ENCODE measurements at regions not wholly inside any gene's neighbourhood (a gene's known extent, or its start where the extent isn't known, plus 50 kb on each side); places are given as distances from the start of the nearest gene placed in this dataset.

DNA sequence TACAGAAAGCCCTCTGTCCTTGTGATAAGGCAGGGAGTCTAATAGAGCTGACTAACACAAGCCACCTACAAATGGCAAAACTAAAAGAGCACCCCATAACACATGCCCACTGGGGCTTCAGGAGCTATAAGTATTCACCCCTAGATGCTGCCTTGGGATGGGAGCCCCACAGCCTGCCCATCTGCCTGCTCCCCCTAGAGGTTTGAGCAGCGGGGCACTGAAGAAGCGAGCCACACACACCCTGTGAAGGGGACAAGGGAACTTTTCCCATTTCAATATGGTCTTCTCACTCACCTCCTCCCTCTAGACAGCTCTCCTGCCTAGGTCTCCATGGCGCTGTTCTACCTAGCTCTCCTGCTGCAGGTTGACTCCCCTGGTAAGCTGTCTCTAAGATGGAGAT is 261.0 kb downstream of the SHQ1 start:
- Histone ChIP-seq H3K36me3 (ENCODE audit: control insufficient read depth, insufficient read depth, low read length) (no peaks in the 10 kb centered on the region), H3K9me3 (ENCODE audit: control insufficient read depth, insufficient read depth, low read length) (no peaks in the 10 kb centered on the region), H3K4me3 (ENCODE audit: low read depth, low read length) (no peak overlapping the region), H3K27ac (ENCODE audit: low read depth, low read length) (no peak overlapping the region), H3K27me3 (ENCODE audit: control insufficient read depth, insufficient read depth, low read length) (peaks cover 2% of the 10 kb centered on the region), H3K4me1 (ENCODE audit: control insufficient read depth, insufficient read depth, low read length) (peaks cover 25% of the 10 kb centered on the region)
- no peak for DNase-seq (ENCODE audit: low read depth in 4 of 6, low spot score in 6 of 6)
- WGBS (ENCODE audit: insufficient coverage) = 100% methylated on average over 2 of the region's 3 CpGs

DNA sequence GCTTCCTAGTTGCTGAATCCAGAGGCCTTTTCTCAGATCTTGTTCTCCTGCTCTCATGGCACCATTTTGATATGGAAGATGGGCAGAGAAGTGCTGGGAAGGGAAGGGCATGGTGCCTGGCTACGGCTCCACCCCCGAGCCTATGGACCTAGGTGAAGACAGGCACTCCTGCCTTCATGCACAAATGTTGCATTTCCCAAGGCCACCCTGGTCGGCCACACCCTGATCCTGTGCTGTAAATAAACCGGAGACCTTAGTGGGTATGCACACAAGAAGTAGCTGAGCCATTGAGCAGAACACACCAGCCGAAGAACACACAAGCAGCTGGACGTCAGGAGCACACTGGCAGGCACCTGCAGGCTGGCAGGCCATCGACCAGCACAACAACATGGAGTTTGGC is 261.6 kb downstream of the SHQ1 start:
- Histone ChIP-seq H3K9me3 (ENCODE audit: control insufficient read depth, insufficient read depth, low read length) (no peaks in the 10 kb centered on the region), H3K27ac (ENCODE audit: low read depth, low read length) (no peak overlapping the region), H3K27me3 (ENCODE audit: control insufficient read depth, insufficient read depth, low read length) (peaks cover 2% of the 10 kb centered on the region), H3K4me1 (ENCODE audit: control insufficient read depth, insufficient read depth, low read length) (peaks cover 25% of the 10 kb centered on the region), H3K4me3 (ENCODE audit: low read depth, low read length) (no peak overlapping the region), H3K36me3 (ENCODE audit: control insufficient read depth, insufficient read depth, low read length) (no peaks in the 10 kb centered on the region)
- 90% methylated on average over 7 of the region's 7 CpGs for WGBS (ENCODE audit: insufficient coverage)
- no peak for DNase-seq (ENCODE audit: low read depth in 4 of 6, low spot score in 6 of 6)

DNA sequence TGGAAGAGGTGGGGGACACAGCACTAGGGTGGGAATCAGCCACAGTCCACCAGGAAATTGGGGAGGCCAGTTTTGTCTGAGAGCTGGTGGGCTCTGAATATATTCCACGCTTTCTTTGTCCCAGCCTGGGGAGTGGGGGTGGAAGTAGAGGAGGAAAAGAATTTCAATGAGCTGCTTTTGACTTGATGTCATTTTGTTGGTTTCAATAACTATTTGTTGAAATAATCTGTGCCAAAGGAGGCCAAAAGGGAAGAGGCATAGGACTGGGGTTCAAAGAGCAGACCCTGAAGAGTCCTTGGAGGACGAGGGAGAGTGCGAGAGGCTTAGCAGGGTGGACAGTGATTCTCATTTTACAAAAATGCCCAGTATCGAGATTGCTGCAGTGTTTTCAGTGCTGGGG is 262.3 kb downstream of the SHQ1 start:
- H3K27me3 ChIP-seq (ENCODE audit: control insufficient read depth, insufficient read depth, low read length) = peaks cover 2% of the 10 kb centered on the region
- no peak overlapping the region for H3K27ac ChIP-seq (ENCODE audit: low read depth, low read length)
- WGBS (ENCODE audit: insufficient coverage) = 84% methylated on average over 3 of the region's 4 CpGs
- H3K36me3 ChIP-seq (ENCODE audit: control insufficient read depth, insufficient read depth, low read length) = no peaks in the 10 kb centered on the region
- H3K4me1 ChIP-seq (ENCODE audit: control insufficient read depth, insufficient read depth, low read length) = peaks cover 17% of the 10 kb centered on the region
- H3K9me3 ChIP-seq (ENCODE audit: control insufficient read depth, insufficient read depth, low read length) = no peaks in the 10 kb centered on the region
- no peak overlapping the region for H3K4me3 ChIP-seq (ENCODE audit: low read depth, low read length)
- no peak for DNase-seq (ENCODE audit: low read depth in 4 of 6, low spot score in 6 of 6)

DNA sequence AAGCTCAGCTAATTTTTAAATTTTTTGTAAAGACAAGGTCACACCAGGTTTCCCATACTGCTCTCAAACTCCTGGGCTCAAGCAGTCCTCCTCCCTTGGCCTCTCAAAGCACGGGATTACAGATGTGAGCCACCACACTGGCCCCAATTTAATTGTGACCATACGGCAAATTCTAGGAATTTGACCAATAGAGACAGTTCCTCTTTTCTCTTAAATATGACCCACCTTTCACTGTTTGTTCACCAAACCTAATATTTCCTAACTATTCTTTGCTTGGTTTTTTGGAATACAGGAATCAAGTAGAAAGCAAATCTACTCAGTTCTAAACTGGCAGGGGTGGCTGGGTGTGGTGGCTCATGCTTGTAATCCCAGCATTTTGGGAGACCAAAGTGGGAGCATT is 264.0 kb downstream of the SHQ1 start:
- 100% methylated on average over 2 of the region's 2 CpGs for WGBS (ENCODE audit: insufficient coverage)
- H3K9me3 ChIP-seq (ENCODE audit: control insufficient read depth, insufficient read depth, low read length) = no peaks in the 10 kb centered on the region
- no peak overlapping the region for H3K27ac ChIP-seq (ENCODE audit: low read depth, low read length)
- H3K27me3 ChIP-seq (ENCODE audit: control insufficient read depth, insufficient read depth, low read length) = no peaks in the 10 kb centered on the region
- H3K4me3 ChIP-seq (ENCODE audit: low read depth, low read length) = no peak overlapping the region
- peaks cover 12% of the 10 kb centered on the region for H3K4me1 ChIP-seq (ENCODE audit: control insufficient read depth, insufficient read depth, low read length)
- H3K36me3 ChIP-seq (ENCODE audit: control insufficient read depth, insufficient read depth, low read length) = no peaks in the 10 kb centered on the region
- DNase-seq (ENCODE audit: low read depth in 4 of 6, low spot score in 6 of 6) = no peak

DNA sequence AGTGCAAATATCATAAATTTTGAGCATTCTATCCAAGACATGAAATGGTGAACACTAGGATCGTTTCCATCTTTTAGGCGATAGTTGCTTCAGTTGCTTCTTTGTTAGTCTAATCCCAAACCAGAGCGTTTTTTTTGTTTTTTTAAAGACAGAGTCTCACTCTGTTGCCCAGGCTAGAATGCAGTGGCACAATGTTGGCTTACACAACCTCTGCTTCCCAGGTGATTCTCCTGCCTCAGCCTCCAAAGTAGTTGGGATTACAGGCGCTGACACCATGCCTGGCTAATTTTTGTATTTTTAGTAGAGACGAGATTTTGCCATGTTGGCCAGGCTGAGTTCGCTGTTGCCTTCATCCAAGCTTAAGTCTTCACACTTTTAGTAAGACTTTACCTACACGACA is 265.3 kb downstream of the SHQ1 start:
- no peak overlapping the region for H3K27ac ChIP-seq (ENCODE audit: low read depth, low read length)
- H3K4me1 ChIP-seq (ENCODE audit: control insufficient read depth, insufficient read depth, low read length) = peaks cover 12% of the 10 kb centered on the region
- no peak for DNase-seq (ENCODE audit: low read depth in 4 of 6, low spot score in 6 of 6)
- no peaks in the 10 kb centered on the region for H3K9me3 ChIP-seq (ENCODE audit: control insufficient read depth, insufficient read depth, low read length)
- H3K27me3 ChIP-seq (ENCODE audit: control insufficient read depth, insufficient read depth, low read length) = no peaks in the 10 kb centered on the region
- no peaks in the 10 kb centered on the region for H3K36me3 ChIP-seq (ENCODE audit: control insufficient read depth, insufficient read depth, low read length)
- H3K4me3 ChIP-seq (ENCODE audit: low read depth, low read length) = no peak overlapping the region
- 89% methylated on average over 5 of the region's 7 CpGs for WGBS (ENCODE audit: insufficient coverage)

DNA sequence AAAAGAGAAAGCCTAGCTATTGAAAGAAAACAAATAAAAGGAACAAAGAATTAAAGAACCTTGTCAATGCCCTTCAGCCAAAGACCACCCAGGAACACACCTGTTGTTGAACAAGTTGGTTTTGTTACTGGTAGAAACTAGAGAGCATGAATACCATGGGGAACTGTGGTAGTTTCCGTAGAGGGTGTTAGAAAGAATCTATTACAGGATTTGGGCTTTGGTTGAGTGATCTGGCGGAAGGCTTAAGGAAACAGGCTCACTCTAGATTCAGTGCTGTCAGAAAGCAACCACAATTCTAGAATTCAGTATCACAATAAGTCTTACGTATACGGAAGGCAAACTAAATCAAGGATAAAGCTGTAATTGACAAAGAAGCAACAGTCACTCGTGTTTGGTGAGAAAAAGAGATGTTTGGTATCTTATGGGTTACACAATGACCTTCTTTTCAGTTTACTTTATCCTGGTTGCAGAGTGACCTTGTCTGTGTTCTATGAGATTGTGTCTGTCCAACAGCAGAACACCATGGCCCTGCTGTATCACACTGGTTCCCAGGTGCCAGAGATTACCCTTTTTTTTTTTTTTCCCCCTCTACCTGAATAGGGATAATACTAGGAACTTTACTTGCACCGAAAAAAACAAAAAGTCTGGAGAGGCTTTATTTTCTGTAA is 265.9 kb downstream of the SHQ1 start:
- WGBS (ENCODE audit: insufficient coverage) = 31% methylated on average over 2 of the region's 6 CpGs

DNA sequence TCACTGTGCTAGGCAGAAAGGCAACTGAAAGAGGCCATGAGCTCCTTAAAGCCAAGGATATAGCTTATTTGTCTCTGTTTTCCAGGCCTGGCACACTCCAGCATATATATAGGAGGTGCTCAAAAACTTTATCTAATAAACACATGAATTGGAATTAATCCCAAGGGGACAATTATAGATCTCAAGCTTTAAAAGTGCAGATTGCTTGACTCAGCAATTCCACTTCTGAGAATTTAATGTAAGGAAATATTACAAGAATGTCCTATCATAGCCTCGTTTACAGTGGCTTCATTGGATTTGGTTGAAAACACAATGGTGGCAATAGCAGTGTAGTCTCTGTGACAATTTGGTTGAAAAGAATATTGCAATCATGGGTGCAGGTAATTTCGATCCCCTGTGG is 267.3 kb downstream of the SHQ1 start:
- WGBS (ENCODE audit: insufficient coverage) = no CpG with 5 or more reads among the region's 2 CpGs

More for the DNA sequence above, 265.9 kb downstream of the SHQ1 start:
- no peak overlapping the region for H3K4me3 ChIP-seq (ENCODE audit: low read depth, low read length)
- H3K4me1 ChIP-seq (ENCODE audit: control insufficient read depth, insufficient read depth, low read length) = peaks cover 7% of the 10 kb centered on the region
- H3K9me3 ChIP-seq (ENCODE audit: control insufficient read depth, insufficient read depth, low read length) = no peaks in the 10 kb centered on the region
- no peaks in the 10 kb centered on the region for H3K36me3 ChIP-seq (ENCODE audit: control insufficient read depth, insufficient read depth, low read length)
- DNase-seq (ENCODE audit: low read depth in 4 of 6, low spot score in 6 of 6) = peak in 1 of 6 donors; percentile 31
- H3K27me3 ChIP-seq (ENCODE audit: control insufficient read depth, insufficient read depth, low read length) = no peaks in the 10 kb centered on the region
- H3K27ac ChIP-seq (ENCODE audit: low read depth, low read length) = no peak overlapping the region

DNA sequence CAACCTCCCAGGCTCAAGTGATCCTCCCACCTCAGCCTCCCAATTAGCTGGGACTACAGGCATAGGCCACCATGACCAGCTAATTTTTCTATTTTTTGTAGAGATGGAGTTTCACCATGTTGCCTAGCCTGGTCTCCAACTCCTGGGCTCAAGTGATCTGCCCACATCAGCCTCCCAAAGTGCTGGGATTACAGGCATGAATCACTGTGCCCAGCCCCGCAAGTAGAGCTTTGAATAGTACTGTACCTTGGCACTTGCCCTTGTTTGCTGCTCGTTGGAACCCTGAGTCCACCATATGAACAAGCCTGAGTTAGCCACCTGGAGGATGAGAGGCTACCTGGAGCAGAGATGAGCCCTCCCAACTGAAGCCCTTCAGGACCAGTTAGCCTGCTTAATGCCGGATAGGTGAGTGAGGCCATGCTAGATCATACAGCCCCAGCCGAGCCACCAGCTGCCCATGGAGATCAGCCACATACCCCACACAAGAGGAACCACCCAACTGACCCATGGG is 267.9 kb downstream of the SHQ1 start:
- no peak for DNase-seq (ENCODE audit: low read depth in 4 of 6, low spot score in 6 of 6)
- H3K4me3 ChIP-seq (ENCODE audit: low read depth, low read length) = no peak overlapping the region
- H3K27me3 ChIP-seq (ENCODE audit: control insufficient read depth, insufficient read depth, low read length) = no peaks in the 10 kb centered on the region
- no peak overlapping the region for H3K27ac ChIP-seq (ENCODE audit: low read depth, low read length)
- WGBS (ENCODE audit: insufficient coverage) = 100% methylated on average over 2 of the region's 4 CpGs
- no peaks in the 10 kb centered on the region for H3K36me3 ChIP-seq (ENCODE audit: control insufficient read depth, insufficient read depth, low read length)
- H3K9me3 ChIP-seq (ENCODE audit: control insufficient read depth, insufficient read depth, low read length) = no peaks in the 10 kb centered on the region
- no peaks in the 10 kb centered on the region for H3K4me1 ChIP-seq (ENCODE audit: control insufficient read depth, insufficient read depth, low read length)

More for the DNA sequence above, 267.3 kb downstream of the SHQ1 start:
- Histone ChIP-seq H3K36me3 (ENCODE audit: control insufficient read depth, insufficient read depth, low read length) (no peaks in the 10 kb centered on the region), H3K9me3 (ENCODE audit: control insufficient read depth, insufficient read depth, low read length) (no peaks in the 10 kb centered on the region), H3K27me3 (ENCODE audit: control insufficient read depth, insufficient read depth, low read length) (no peaks in the 10 kb centered on the region), H3K27ac (ENCODE audit: low read depth, low read length) (no peak overlapping the region), H3K4me3 (ENCODE audit: low read depth, low read length) (no peak overlapping the region), H3K4me1 (ENCODE audit: control insufficient read depth, insufficient read depth, low read length) (no peaks in the 10 kb centered on the region)
- no peak for DNase-seq (ENCODE audit: low read depth in 4 of 6, low spot score in 6 of 6)

DNA sequence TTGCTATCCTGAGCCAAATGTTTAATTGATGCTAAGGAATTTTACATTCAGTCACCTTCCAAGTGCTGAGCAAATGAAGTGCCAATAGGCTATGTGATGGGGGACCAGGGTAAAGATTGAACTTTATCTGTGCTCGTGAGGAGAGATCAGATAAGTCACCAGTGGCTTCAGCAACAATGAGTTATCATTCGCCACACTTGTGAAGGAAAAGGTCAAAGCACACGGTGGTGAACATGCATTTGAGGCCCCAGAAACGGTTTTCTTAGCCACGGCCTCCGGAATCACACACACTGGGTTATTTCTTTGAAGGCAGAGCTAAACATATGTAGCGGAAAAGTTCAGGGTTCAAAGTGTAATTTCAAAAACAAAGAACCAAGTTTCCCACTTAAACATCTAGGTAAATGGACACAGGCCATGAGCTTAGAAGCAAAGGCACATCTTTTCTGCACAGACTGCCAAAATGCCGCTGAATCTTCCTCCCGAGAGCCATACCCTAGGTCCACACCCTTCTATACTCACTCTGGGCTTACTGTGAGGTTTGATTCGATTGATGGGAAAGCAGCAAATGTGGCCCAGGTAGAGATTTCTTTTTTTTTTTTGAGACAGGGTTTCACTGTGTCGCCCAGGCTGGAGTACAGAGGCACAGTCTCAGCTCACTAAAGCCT is 268.5 kb downstream of the SHQ1 start:
- DNase-seq (ENCODE audit: low read depth in 4 of 6, low spot score in 6 of 6) = no peak
- Histone ChIP-seq H3K9me3 (ENCODE audit: control insufficient read depth, insufficient read depth, low read length) (no peaks in the 10 kb centered on the region), H3K4me3 (ENCODE audit: low read depth, low read length) (no peak overlapping the region), H3K27ac (ENCODE audit: low read depth, low read length) (no peak overlapping the region), H3K36me3 (ENCODE audit: control insufficient read depth, insufficient read depth, low read length) (no peaks in the 10 kb centered on the region), H3K27me3 (ENCODE audit: control insufficient read depth, insufficient read depth, low read length) (no peaks in the 10 kb centered on the region), H3K4me1 (ENCODE audit: control insufficient read depth, insufficient read depth, low read length) (no peaks in the 10 kb centered on the region)
- WGBS (ENCODE audit: insufficient coverage) = 83% methylated on average over 7 of the region's 11 CpGs

DNA sequence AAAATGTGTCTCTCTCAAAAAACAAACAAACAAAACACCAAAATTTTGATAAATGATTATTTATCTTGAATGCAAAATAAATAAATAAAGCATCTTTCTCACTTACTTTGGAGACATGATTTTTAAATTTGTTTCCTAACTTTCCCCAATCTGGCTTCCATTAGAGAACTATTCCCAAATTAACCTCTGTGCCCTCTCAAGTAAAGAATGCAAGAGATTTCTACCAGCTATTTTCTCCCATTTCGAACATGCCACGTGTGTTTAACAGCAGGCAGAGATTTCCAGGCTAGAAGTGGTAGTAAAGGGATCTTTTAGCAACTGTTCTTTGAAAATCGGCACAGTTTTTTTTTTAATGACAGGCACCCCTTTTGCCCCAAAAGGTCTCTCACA is 269.1 kb downstream of the SHQ1 start:
- DNase-seq (ENCODE audit: low read depth in 4 of 6, low spot score in 6 of 6) = no peak
- no peak overlapping the region for H3K4me3 ChIP-seq (ENCODE audit: low read depth, low read length)
- no peaks in the 10 kb centered on the region for H3K4me1 ChIP-seq (ENCODE audit: control insufficient read depth, insufficient read depth, low read length)
- H3K9me3 ChIP-seq (ENCODE audit: control insufficient read depth, insufficient read depth, low read length) = no peaks in the 10 kb centered on the region
- 80% methylated on average over 1 of the region's 3 CpGs for WGBS (ENCODE audit: insufficient coverage)
- H3K27me3 ChIP-seq (ENCODE audit: control insufficient read depth, insufficient read depth, low read length) = no peaks in the 10 kb centered on the region
- no peaks in the 10 kb centered on the region for H3K36me3 ChIP-seq (ENCODE audit: control insufficient read depth, insufficient read depth, low read length)
- H3K27ac ChIP-seq (ENCODE audit: low read depth, low read length) = no peak overlapping the region
